ENCODE measurements at regions not wholly inside any gene's neighbourhood (a gene's known extent, or its start where the extent isn't known, plus 50 kb on each side); places are given as distances from the start of the nearest gene placed in this dataset.

DNA sequence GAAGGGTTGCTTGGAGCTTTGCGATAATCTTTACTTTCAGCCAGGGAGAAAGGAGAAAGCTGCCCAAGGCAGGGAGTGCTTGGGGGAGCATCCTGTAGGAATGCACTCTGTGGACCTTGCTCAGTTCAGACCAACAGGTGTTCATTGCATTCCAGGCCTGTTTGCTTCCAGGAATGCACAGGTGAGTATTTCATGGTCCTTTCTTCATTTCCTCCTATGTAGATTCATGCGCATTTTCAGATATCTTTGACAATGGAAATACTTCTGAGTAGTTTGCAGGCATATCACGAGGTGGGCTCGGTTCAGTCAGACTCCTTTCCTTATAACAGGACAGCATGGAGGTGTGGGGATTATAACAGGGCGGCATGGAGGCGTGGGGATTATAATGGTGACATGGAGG, 254.8 kb downstream of the FGF9 start:
- no peak for TF ChIP-seq GATA1 (IDR thresholded peaks at IDR 0.05; ENCODE audit: low read depth, low read length)
- DNase-seq, result no peak

DNA sequence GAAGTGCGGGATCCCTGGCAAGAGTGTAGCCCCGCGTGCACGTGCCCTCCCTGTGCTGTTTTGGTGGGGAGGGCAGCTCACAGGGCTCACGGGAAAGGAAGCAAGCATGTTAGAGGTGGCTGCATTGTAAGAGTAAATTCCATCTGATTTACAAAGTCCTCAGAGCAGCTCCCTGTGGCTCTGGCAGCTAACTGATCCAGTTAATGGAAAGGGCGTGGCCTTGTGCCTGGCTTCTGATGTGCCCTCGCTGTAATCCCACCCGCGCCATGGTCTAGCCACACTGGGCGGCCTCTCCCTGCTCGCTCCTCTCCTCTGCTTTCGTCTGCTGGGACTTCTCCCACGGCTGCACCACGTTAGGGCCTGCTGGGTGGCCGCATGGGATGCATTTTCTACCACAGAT, 258.5 kb downstream of the FGF9 start:
- TF ChIP-seq GATA1 (IDR thresholded peaks at IDR 0.05; ENCODE audit: low read depth, low read length) (no peak), POLR2A (IDR thresholded peaks at IDR 0.05; ENCODE audit: low read length) (no peak)

DNA sequence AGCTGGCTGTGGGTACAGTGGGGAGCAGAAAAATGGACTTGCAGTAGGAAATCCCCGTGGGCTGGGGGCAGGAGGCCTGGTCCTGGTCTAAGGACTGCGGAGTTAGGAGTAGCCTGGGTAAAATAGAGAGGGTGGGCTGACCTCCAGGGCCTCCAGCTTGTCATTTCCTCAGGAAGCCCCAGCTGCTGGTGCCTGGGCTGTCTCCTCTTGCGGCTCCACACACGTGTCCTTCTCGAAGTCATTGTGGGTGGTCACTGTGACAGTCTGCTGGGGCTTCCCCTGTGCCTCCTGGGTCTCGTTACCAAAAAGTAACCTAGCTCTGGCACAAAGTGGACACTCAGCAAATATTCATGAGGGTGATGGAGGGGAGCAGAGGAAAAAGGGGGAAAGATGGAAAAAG, 259.7 kb downstream of the FGF9 start:
- DNase-seq, result no peak
- TF ChIP-seq POLR2A (IDR thresholded peaks at IDR 0.05; ENCODE audit: low read length) (no peak), GATA1 (IDR thresholded peaks at IDR 0.05; ENCODE audit: low read depth, low read length) (no peak)

More for the DNA sequence above, 258.5 kb downstream of the FGF9 start:
- DNase-seq, result no peak

DNA sequence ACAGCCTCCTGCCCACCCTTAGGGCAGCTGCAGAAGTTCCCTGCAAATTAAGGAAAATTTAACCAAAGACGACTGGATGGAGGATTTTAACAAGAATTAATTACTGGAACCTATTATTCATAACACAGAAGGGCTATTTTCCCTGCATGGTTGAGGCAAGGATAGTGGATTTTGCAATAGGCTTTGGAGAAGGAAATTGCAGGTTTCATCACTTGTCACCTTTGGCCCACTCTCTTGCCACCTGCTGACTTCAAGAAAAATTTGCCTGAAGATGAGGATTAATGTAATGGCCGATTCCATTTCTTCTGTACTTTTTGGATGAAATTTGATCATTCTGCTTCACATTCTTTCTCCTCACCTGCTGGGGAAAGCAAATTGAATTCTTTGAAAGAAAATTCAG, 261.7 kb downstream of the FGF9 start:
- no peak for DNase-seq
- TF ChIP-seq GATA1 (IDR thresholded peaks at IDR 0.05; ENCODE audit: low read depth, low read length) (no peak), POLR2A (IDR thresholded peaks at IDR 0.05; ENCODE audit: low read length) (no peak)

DNA sequence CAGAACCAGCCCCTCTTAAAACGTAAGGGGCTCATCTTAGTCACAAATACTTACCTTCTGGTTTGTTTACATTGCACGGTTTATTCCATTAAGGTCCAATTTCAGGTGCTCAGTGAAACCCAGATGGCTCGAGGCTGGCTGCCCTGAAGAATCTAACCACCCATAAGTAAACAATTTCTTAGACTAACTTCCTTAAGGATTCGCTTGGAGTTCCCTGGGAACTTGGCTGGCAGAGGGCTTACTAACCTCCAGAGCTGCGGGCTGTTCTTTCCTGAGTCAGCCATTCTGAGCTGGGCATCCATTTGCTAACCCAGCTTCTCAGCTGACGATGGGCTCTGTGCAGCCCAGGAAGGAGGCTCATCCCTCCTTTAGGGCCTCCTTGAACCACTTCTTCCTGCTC, 262.1 kb downstream of the FGF9 start:
- DNase-seq, result no peak

DNA sequence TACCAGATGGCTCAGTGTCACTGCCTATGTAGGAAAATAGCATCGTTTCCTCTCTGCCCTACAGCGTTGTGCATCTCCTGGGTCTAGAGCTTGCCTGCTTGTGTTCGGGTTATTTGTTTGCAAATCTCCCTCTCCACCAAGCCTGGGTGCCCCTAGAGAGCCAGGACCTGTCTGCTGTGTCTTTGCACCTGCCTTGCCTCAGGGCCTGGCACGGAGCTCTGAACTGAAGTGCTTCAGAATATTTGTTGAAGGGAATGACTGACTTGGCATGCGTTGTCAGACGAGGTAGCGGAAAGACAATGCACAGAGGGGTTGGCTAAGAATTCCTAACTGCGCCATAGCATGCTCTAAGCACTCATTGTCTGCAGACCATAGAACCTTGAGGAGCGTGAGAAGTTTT, 263.4 kb downstream of the FGF9 start:
- no peak for TF ChIP-seq GATA1 (IDR thresholded peaks at IDR 0.05; ENCODE audit: low read depth, low read length)
- no peak for TF ChIP-seq POLR2A (IDR thresholded peaks at IDR 0.05; ENCODE audit: low read length)
- no peak for DNase-seq

More for the DNA sequence above, 262.1 kb downstream of the FGF9 start:
- TF ChIP-seq GATA1 (IDR thresholded peaks at IDR 0.05; ENCODE audit: low read depth, low read length), result no peak
- TF ChIP-seq POLR2A (IDR thresholded peaks at IDR 0.05; ENCODE audit: low read length), result no peak

DNA sequence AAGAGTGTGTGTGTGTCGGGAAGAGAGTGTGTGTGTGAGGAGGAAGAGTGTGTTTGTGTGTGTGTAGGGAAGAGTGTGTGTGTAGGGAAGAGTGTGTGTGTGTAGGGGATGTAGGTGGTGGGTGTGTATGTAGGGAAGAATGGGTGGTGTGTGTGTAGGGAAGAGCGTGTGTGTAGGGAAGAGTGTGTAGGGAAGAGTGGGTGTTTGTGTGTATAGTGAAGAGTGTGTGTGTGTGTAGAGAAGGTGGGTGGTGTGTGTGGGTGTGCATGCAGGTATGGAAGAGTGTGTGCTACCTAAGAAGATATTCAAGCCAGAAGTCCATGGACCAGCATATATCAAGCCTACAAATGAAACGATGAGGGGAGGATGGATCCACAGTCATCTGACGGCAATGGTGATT, 265.8 kb downstream of the FGF9 start:
- no peak for DNase-seq
- TF ChIP-seq GATA1 (IDR thresholded peaks at IDR 0.05; ENCODE audit: low read depth, low read length) (no peak), POLR2A (IDR thresholded peaks at IDR 0.05; ENCODE audit: low read length) (no peak)

DNA sequence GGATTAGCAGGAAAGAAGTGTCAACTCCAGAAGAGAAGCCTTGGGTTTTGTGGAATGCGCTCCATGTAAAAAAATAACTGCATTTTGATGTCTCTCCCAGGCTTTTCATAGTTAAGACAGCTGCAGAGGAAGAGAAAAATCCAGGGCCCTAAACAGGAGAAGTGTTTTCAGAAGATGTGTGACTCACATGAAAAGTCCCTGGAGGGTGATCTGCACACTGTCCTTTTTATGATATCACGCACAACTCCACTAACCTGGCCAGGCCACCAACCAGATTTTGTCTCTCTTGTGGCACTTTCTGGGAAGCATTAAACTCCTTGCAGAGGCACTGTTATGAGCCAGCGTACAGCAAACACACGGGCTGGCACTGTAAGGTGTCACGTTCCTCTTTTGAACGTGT, 267.3 kb downstream of the FGF9 start:
- DNase-seq, result no peak
- TF ChIP-seq GATA1 (IDR thresholded peaks at IDR 0.05; ENCODE audit: low read depth, low read length), result no peak
- no peak for TF ChIP-seq POLR2A (IDR thresholded peaks at IDR 0.05; ENCODE audit: low read length)

DNA sequence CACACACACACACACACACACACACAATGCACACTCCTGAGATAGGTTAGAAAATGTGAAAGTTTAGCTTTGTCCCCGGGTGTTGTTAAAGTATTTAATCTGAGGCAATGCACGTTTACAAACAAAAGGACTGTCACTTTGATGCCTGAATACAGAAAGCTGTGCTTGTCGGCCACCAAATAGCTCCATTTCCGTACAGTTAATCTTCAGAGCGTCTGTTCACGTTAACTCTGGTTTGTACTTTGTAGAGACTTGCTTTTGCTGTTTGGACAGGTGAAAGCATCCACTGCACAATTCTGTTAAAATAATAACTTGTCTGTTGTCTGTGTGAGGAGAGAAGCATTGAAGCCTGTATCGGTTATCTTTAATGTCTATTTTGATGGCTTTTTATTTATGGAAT, 267.8 kb downstream of the FGF9 start:
- no peak for DNase-seq
- no peak for TF ChIP-seq GATA1 (IDR thresholded peaks at IDR 0.05; ENCODE audit: low read depth, low read length)
- no peak for TF ChIP-seq POLR2A (IDR thresholded peaks at IDR 0.05; ENCODE audit: low read length)

DNA sequence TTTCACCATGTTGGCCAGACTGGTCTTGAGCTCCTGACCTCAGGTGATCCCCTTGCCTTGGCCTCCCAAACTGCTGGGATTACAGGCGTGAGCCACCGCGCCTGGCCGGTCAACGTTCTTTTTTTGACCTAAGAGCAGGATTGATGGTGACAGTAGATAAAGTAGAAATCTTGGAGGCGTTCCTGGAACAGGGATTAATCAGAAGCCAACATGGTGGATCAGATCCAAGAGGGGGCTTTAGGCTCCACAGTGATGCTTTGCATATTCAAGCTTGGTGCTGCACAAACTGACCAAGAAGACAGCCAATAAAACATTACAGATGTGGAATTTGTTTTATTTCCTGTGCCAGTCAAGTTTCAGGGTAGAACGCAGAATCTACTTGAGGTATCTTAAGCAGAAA, 271.2 kb downstream of the FGF9 start:
- no peak for TF ChIP-seq GATA1 (IDR thresholded peaks at IDR 0.05; ENCODE audit: low read depth, low read length)
- no peak for DNase-seq

DNA sequence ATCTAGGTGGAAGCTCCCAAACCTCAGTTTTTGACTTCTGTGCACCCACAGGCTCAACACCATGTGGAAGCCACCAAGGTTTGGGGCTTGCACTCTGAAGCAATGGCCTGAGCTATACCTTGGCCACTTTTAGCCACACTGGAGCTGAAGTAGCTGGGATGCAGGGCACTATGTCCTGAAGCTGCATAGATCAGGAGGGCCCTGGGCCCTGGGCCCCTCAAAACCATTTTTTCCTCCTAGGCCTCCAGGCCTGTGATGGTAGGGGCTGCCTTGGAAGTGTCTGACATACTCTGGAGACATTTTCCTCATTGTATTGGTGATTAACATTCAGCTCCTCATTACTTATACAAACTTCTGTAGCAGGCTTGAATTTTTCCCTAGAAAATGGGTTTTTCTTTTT, 273.7 kb downstream of the FGF9 start:
- DNase-seq, result no peak
- no peak for TF ChIP-seq GATA1 (IDR thresholded peaks at IDR 0.05; ENCODE audit: low read depth, low read length)
- TF ChIP-seq POLR2A (IDR thresholded peaks at IDR 0.05; ENCODE audit: low read length), result no peak

DNA sequence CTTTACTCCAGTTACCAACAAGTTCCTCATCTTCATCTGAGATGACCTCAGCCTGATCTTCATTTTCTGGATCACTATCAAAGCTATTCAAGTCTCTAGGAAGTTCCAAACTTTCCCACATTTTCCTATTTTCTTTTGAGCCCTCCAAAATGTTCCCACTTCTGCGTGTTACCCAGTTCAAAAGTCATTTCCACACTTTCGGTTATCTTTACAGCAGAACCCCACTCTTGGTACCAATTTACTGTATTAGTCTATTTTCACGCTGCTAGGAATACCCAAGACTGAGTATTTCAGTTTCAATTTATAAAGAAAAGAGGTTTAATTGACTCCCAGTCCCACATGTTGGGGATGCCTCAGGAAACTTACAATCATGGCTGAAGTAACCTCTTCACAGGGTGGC, 274.3 kb downstream of the FGF9 start:
- no peak for DNase-seq
- TF ChIP-seq GATA1 (IDR thresholded peaks at IDR 0.05; ENCODE audit: low read depth, low read length) (no peak), POLR2A (IDR thresholded peaks at IDR 0.05; ENCODE audit: low read length) (no peak)

DNA sequence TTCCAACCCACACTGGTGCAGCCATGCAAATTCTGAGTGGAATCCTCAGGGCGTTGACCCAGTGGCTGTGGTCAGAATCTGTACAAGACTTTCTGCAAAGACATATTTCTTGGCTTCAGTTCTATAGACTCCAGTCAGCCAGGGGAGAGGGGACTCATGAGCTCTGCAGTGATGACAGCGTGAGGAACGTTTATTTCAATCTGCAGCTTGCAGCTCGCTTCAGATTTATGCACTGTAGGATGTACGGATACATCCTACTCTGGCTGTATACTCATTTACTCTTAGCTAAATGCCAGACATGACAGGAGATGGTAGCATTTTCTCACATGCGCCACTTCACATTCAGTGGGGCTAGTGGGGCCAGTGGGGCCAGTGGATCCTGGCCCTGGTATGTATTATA, 276.1 kb downstream of the FGF9 start:
- DNase-seq, result no peak
- no peak for TF ChIP-seq POLR2A (IDR thresholded peaks at IDR 0.05; ENCODE audit: low read length)
- TF ChIP-seq GATA1 (IDR thresholded peaks at IDR 0.05; ENCODE audit: low read depth, low read length), result no peak

DNA sequence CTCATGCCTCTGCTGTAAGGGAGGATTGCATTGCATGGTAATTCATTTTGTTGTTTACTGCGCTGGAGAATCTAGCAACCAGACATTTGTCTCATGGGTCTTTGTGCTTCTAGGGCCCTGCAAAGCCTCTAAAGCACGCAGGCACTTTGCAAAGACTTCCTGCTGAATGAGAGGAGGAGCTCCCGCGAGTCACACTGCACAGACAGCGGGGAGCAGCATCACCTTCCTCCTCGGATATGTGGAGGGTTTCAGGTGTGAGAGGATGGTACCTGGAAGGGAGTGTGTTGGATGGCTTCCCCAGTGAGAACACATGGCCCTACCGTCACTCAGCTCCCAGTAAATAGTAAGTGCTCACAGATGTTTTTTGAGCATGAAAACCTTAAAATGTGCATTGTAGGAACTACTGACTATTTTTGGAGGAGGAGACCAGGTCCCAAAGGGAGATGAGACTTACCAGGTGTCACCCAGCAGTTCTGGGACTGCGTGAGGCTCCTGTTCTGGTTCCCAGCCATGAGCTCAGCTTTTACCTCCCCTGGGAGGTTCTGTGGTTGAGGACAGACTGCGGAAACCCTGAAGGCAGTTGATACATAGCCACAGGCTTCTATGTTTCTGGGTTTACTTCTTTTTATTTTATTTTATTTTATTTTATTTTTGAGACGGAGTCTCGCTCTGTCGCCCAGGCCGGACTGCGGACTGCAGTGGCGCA, 278.0 kb downstream of the FGF9 start:
- no peak for DNase-seq
- TF ChIP-seq POLR2A (IDR thresholded peaks at IDR 0.05; ENCODE audit: low read length) (no peak), GATA1 (IDR thresholded peaks at IDR 0.05; ENCODE audit: low read depth, low read length) (no peak)

DNA sequence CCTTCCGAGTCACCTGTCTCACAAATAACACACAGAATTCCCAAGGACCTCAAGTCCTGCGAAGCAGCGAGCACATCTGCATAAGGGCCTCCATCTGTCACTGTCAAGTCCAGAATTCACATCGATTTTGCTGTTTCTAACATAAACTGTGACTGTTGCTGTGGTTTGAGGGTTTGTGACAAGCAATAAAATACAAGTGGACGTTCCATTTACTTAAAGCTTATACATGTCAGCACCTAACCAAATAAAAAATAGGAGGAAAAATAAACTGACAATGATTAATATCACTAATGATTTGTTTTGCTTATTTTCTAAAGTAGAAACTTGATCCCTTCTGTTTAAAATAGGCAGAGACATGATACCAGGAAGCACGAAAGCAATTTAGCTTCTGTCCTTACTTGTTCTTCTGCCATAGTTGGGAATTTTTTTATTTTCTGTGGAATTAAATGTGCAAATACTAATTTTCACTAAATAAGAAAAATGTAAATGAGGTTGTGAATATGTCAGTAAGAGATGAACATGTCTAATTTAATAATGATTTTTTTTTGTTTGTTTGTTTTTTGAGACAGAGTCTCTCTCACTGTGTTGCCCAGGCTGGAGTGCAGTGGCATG, 279.1 kb downstream of the FGF9 start:
- no peak for DNase-seq
- no peak for TF ChIP-seq POLR2A (IDR thresholded peaks at IDR 0.05; ENCODE audit: low read length)
- no peak for TF ChIP-seq GATA1 (IDR thresholded peaks at IDR 0.05; ENCODE audit: low read depth, low read length)
